IMR-90 (cell line): ENCODE measurements at regions not wholly inside any gene's neighbourhood (a gene's known extent, or its start where the extent isn't known, plus 50 kb on each side); places are given as distances from the start of the nearest gene placed in this dataset.

ENCODE experiments used
- ATAC-seq: fragments of 200-7000 bp; cut with Tn5 transposase; 2 replicates; pipeline ENCODE4 v1.9.1; 2020; ENCODE audit warnings: low read depth, mild to moderate bottlenecking, moderate library complexity
- BruUV-seq: library from RNA; stranded (reverse); fragments of 400-500 nt; replicated peaks from 2 replicates; lab custom pipeline; 2021; lab: Mats Ljungman, UMichigan
- CTCF ChIA-PET: fragments of 300-600 bp; formaldehyde crosslinking; extraction: SDS; loops from one replicate; lab custom pipeline; 2021; ENCODE audit warnings: antibody characterized with exemption; lab: Yijun Ruan, JAX
- POLR2A ChIA-PET: fragments of 300-600 bp; sonication (Branson Sonifier 250); formaldehyde crosslinking; loops from one replicate; lab custom pipeline; 2022; ENCODE audit warnings: antibody characterized with exemption; ENCODE audit not compliant: unreplicated experiment; lab: Charles Lee
- DNase-seq: peaks from one replicate; pipeline ENCODE4 v3.0.0; 2013
- H2AFZ ChIP-seq: replicated peaks from 2 replicates; pipeline ENCODE3; 2013; ENCODE audit warnings: low read length, mild to moderate bottlenecking; ENCODE audit not compliant: poor library complexity
- H2AK5ac ChIP-seq: 2 replicates; pipeline ENCODE4 v1.6.1; 2013; ENCODE audit warnings: low read depth, low read length, inconsistent platforms
- H2AK9ac ChIP-seq: replicated peaks from 2 replicates; pipeline ENCODE3; 2013; ENCODE audit warnings: mild to moderate bottlenecking, low read depth, low read length, moderate library complexity; ENCODE audit not compliant: poor library complexity
- H2BK120ac ChIP-seq: 2 replicates; pipeline ENCODE4 v1.6.1; 2013; ENCODE audit warnings: low read depth, low read length, inconsistent platforms
- H2BK15ac ChIP-seq: 3 replicates; pipeline ENCODE4 v1.6.1; 2013; ENCODE audit warnings: low read depth, low read length, inconsistent platforms
- H2BK20ac ChIP-seq: 2 replicates; pipeline ENCODE4 v1.6.1; 2013; ENCODE audit warnings: low read depth, mild to moderate bottlenecking, inconsistent platforms, low read length, moderate library complexity
- H2BK5ac ChIP-seq: 2 replicates; pipeline ENCODE4 v1.6.1; 2013; ENCODE audit warnings: mild to moderate bottlenecking, low read depth, low read length, inconsistent platforms; ENCODE audit not compliant: poor library complexity, severe bottlenecking
- H3K14ac ChIP-seq: replicated peaks from 2 replicates; pipeline ENCODE4 v1.6.1; 2013; ENCODE audit warnings: low read depth, low read length, inconsistent platforms
- H3K18ac ChIP-seq: 2 replicates; pipeline ENCODE4 v1.6.1; 2013; ENCODE audit warnings: low read depth, low read length, control low read depth
- H3K23ac ChIP-seq: 2 replicates; pipeline ENCODE4 v1.6.1; 2013; ENCODE audit warnings: low read depth, low read length, inconsistent platforms
- H3K27ac ChIP-seq: 2 replicates; pipeline ENCODE4 v1.5.1; 2013; ENCODE audit warnings: mild to moderate bottlenecking, control low read depth, low read length; ENCODE audit not compliant: insufficient read depth
- H3K27me3 ChIP-seq: 2 replicates; pipeline ENCODE4 v1.6.1; 2013; ENCODE audit warnings: low read length; ENCODE audit not compliant: control insufficient read depth, insufficient read depth
- H3K36me3 ChIP-seq: 2 replicates; pipeline ENCODE4 v1.6.1; 2013; ENCODE audit warnings: low read length, mixed read lengths; ENCODE audit not compliant: control insufficient read depth, insufficient read depth
- H3K4ac ChIP-seq: 2 replicates; pipeline ENCODE4 v1.6.1; 2013; ENCODE audit warnings: low read depth, low read length, inconsistent platforms
- H3K4me1 ChIP-seq: 2 replicates; pipeline ENCODE4 v1.6.1; 2013; ENCODE audit warnings: low read length, mixed read lengths; ENCODE audit not compliant: control insufficient read depth, insufficient read depth
- H3K4me2 ChIP-seq: 2 replicates; pipeline ENCODE4 v1.6.1; 2013; ENCODE audit warnings: low read depth, mild to moderate bottlenecking, control low read depth, low read length, moderate library complexity
- H3K4me3 ChIP-seq: 2 replicates; pipeline ENCODE4 v1.5.1; 2013; ENCODE audit warnings: low read depth, mild to moderate bottlenecking, control low read depth, low read length, moderate library complexity; ENCODE audit not compliant: insufficient read depth
- H3K56ac ChIP-seq: 2 replicates; pipeline ENCODE4 v1.6.1; 2013; ENCODE audit warnings: low read length, inconsistent platforms; ENCODE audit not compliant: insufficient read depth; ENCODE audit errors: extremely low read depth
- H3K79me1 ChIP-seq, 2 experiments: 2 replicates each; pipeline ENCODE4 v1.6.1; 2013; ENCODE audit warnings: low read length in 2 of 2, inconsistent platforms in 1 of 2, low read depth in 1 of 2
- H3K9ac ChIP-seq: 2 replicates; pipeline ENCODE4 v1.6.1; 2013; ENCODE audit warnings: low read depth, low read length, control low read depth
- H3K9me1 ChIP-seq: 2 replicates; pipeline ENCODE4 v1.6.1; 2013; ENCODE audit warnings: low read length, inconsistent platforms; ENCODE audit not compliant: insufficient read depth
- H3K9me3 ChIP-seq: 2 replicates; pipeline ENCODE4 v1.6.1; 2013; ENCODE audit warnings: low read length; ENCODE audit not compliant: control insufficient read depth, insufficient read depth
- H4K20me1 ChIP-seq: 2 replicates; pipeline ENCODE4 v1.6.1; 2013; ENCODE audit warnings: low read length, inconsistent platforms; ENCODE audit not compliant: insufficient read depth
- H4K5ac ChIP-seq: 2 replicates; pipeline ENCODE4 v1.6.1; 2013; ENCODE audit warnings: mild to moderate bottlenecking, low read depth, low read length, control low read depth
- H4K8ac ChIP-seq, 2 experiments: 2 replicates each; pipeline ENCODE4 v1.6.1; 2013; ENCODE audit warnings: low read depth in 2 of 2, low read length in 2 of 2, control low read depth in 1 of 2, inconsistent platforms in 1 of 2
- H4K91ac ChIP-seq: 2 replicates; pipeline ENCODE4 v1.6.1; 2013; ENCODE audit warnings: low read depth, low read length, inconsistent platforms; ENCODE audit not compliant: insufficient read depth
- BHLHE40 ChIP-seq: fragments of 150-350 bp; IDR thresholded peaks from 2 replicates; pipeline ENCODE4 v1.6.1; 2016; ENCODE audit warnings: mild to moderate bottlenecking, low read depth, low read length
- CEBPB ChIP-seq: IDR thresholded peaks from 2 replicates; pipeline ENCODE4 v1.6.1; 2012; ENCODE audit warnings: low read depth, low read length, improper control_type of control experiment
- CHD1 ChIP-seq: IDR thresholded peaks from 2 replicates; pipeline ENCODE4 v1.6.1; 2012; ENCODE audit warnings: low read depth, low read length, improper control_type of control experiment
- CTCF ChIP-seq: conservative IDR thresholded peaks from 2 replicates; pipeline ENCODE4 v1.5.1; 2012; ENCODE audit warnings: mild to moderate bottlenecking, low read depth, low read length, improper control_type of control experiment
- ELK1 ChIP-seq: fragments of 150-350 bp; IDR thresholded peaks from 2 replicates; pipeline ENCODE4 v1.6.1; 2016; ENCODE audit warnings: low read depth, mild to moderate bottlenecking, low read length, moderate library complexity, borderline replicate concordance
- FOS ChIP-seq: fragments of 150-350 bp; IDR thresholded peaks from 2 replicates; pipeline ENCODE4 v1.6.1; 2016; ENCODE audit warnings: low read depth, low read length
- MAZ ChIP-seq: IDR thresholded peaks from 2 replicates; pipeline ENCODE4 v1.6.1; 2012; ENCODE audit warnings: low read depth, mild to moderate bottlenecking, low read length, improper control_type of control experiment, moderate library complexity, borderline replicate concordance
- MXI1 ChIP-seq: IDR thresholded peaks from 2 replicates; pipeline ENCODE4 v1.6.1; 2012; ENCODE audit warnings: low read depth, mild to moderate bottlenecking, low read length, moderate library complexity, borderline replicate concordance
- NFE2L2 ChIP-seq: fragments of 150-350 bp; IDR thresholded peaks from 2 replicates; pipeline ENCODE4 v1.6.1; 2016; ENCODE audit warnings: low read depth, mild to moderate bottlenecking, low read length
- RAD21 ChIP-seq: IDR thresholded peaks from 2 replicates; pipeline ENCODE4 v1.6.1; 2012; ENCODE audit warnings: low read length, improper control_type of control experiment
- RCOR1 ChIP-seq: IDR thresholded peaks from 2 replicates; pipeline ENCODE4 v1.6.1; 2012; ENCODE audit warnings: mild to moderate bottlenecking, low read length, improper control_type of control experiment; ENCODE audit not compliant: insufficient replicate concordance
- WGBS, 2 experiments: methylation state at CpG; one replicate each; pipeline versions ENCODE4 v1.1.5 to v1.1.7; 2013; ENCODE audit warnings: missing lambda C conversion rate in 2 of 2; ENCODE audit not compliant: insufficient read length in 1 of 2; ENCODE audit errors: extremely low coverage in 2 of 2; 5-methylcytosine and 5-hydroxymethylcytosine counted together
- dilution Hi-C: fragments of 300-500 bp; cut with HindIII; formaldehyde crosslinking; loops from one replicate; pipeline ENCODE4 v1.14.3; 2018; ENCODE audit warnings: low sequenced_read_pairs; ENCODE audit not compliant: unreplicated experiment
- in situ Hi-C: fragments of 300-500 bp; cut with MboI; formaldehyde crosslinking; loops from 3 replicates; pipeline ENCODE4 v1.14.3; 2019; ENCODE audit warnings: low sequenced_read_pairs, inconsistent platforms, mixed read lengths
- intact Hi-C: fragments of 100-400 bp; cut with micrococcal nuclease; formaldehyde crosslinking; loops from 2 replicates; pipeline ENCODE4 v1.10.0; 2022
- TF ChIP-seq, protein P1 (sequence below): fragments of 150-350 bp; IDR thresholded peaks from 2 replicates; pipeline ENCODE4 v1.6.1; 2017; ENCODE audit warnings: mild to moderate bottlenecking, antibody characterized with exemption, low read length, low read depth

- TF ChIP-seq CHD1, result no peak
- no peak for TF ChIP-seq RCOR1
- TF ChIP-seq, protein P1, sequence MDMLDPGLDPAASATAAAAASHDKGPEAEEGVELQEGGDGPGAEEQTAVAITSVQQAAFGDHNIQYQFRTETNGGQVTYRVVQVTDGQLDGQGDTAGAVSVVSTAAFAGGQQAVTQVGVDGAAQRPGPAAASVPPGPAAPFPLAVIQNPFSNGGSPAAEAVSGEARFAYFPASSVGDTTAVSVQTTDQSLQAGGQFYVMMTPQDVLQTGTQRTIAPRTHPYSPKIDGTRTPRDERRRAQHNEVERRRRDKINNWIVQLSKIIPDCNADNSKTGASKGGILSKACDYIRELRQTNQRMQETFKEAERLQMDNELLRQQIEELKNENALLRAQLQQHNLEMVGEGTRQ, result no peak
- TF ChIP-seq BHLHE40, result no peak
- TF ChIP-seq CTCF, result no peak
- no peak for TF ChIP-seq FOS
- TF ChIP-seq ELK1, result no peak
- no peak for TF ChIP-seq MAZ
- TF ChIP-seq MXI1, result no peak
- TF ChIP-seq CEBPB, result no peak
- TF ChIP-seq NFE2L2, result no peak
- no peak for TF ChIP-seq RAD21
- ATAC-seq, result no peak
- Histone ChIP-seq H3K4me1 (no peaks in the 10 kb centered on the region), H3K9ac (no peak overlapping the region), H3K79me1 (no peaks in the 10 kb centered on the region), H3K4me2 (no peak overlapping the region), H2AK9ac (no peak overlapping the region), H3K4me3 (no peak overlapping the region), H3K27ac (no peak overlapping the region), H3K14ac (no peak overlapping the region), H4K91ac (no peak overlapping the region), H2BK120ac (no peak overlapping the region), H3K9me1 (no peaks in the 10 kb centered on the region), H4K8ac (no peak overlapping the region), H2BK15ac (no peak overlapping the region), H3K4ac (no peak overlapping the region), H4K20me1 (no peaks in the 10 kb centered on the region), H3K36me3 (no peaks in the 10 kb centered on the region), H3K18ac (no peak overlapping the region), H3K27me3 (no peaks in the 10 kb centered on the region), H2BK20ac (no peak overlapping the region), H3K56ac (no peak overlapping the region), H2AK5ac (no peak overlapping the region), H3K9me3 (no peaks in the 10 kb centered on the region), H4K5ac (no peak overlapping the region), H2BK5ac (no peak overlapping the region), H3K23ac (no peak overlapping the region), H2AFZ (no peak overlapping the region)
- no peak for DNase-seq
- ChIA-PET POLR2A (no interaction called here), CTCF (no interaction called here)
- BruUV-seq, result no TSS peak
- intact Hi-C loops (no loop called here), dilution Hi-C loops (no loop called here), in situ Hi-C loops (no loop called here)
- no CpG with 5 or more reads among the region's 1 CpG for WGBS, 2 experiments
Observed at GRCh38 chr4:159566786-159567185, 463.9 kb downstream of the RAPGEF2 start.
